Right renal pelvis (tissue), 4 donors: ENCODE measurements at regions not wholly inside any gene's neighbourhood (a gene's known extent, or its start where the extent isn't known, plus 50 kb on each side); places are given as distances from the start of the nearest gene placed in this dataset.

Source experiments
- DNase-seq, 4 donors: peaks; one replicate each; pipeline ENCODE4 v3.0.0-alpha.2; 2013; ENCODE audit warnings: low read depth in 4 of 4, low spot score in 3 of 4, missing footprints in 1 of 4

DNA sequence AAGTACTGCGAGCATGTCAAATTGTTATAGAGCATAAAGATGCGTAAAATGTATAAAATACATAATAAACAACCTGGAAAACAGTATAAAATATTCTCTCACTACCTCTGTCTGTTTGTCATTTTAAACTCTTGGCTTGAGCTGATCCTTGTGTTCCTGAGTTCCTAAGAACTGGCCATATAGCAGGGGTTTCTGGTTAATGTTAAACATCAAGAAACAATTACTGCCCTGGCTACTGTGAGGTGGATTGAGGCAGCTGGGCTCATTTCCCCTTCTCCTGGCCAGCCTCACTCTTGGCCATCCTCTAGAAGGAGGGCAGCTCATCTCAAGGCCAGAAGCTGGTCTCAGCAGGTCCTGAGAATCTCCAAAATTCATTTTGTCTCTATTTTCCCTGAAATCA is 297.3 kb upstream of the USP24 start:
- no peak for DNase-seq

DNA sequence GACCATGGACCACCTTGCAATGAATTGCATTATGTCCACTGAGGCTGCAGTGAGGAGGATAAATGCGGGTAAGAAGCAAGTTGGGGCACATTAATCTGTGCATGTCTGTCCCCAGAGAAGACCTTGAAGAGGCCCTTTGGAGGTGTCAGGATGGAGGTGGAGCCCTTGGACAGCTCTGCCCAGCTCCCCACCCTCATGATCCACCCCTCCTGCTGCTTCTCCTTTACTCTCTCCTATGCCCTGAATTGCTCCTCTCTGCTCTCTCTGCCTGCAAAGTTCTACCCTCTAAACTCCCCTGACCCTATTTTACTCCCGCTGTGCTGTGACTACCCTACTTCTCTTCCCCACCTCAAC is 292.4 kb upstream of the USP24 start:
- DNase-seq: no peak

DNA sequence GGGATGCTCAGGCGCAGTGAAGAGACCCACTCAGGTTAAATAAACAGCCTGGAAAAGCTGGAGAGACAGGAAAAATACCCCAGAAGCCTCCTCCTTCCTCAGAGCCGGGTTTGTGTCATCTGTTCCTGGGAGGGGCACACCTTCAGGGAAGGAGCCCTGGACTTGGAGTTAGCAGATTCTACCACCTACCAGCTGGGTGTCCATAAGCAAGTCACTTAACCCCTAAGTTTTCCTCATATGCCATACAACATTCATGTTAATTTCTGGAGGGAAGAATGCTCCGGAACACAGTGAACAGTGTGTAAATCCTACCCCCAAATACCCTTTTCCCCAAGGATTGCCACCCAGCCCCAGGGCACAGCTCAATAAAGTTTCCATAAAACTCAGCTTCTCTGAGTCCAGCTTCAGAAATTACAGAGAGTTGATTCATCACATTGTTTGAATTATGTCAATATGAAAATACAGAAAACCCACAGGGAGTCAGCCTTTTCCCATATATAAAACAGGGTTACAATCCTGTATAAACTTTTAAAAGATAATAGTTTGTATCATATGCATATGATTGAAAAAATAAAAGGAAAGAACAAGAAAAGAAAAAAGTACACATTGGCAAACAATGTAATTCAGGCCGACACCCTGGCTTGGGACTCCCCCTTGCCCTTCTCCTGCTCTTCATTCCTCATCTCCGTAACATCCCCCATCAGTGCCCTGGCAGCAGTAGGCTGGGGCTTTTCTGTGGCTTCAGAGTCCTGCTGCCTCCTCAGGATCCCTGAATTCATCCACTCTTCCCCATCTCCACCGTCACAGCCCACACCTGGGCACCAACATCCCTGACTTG is 291.8 kb upstream of the USP24 start:
- no peak for DNase-seq

DNA sequence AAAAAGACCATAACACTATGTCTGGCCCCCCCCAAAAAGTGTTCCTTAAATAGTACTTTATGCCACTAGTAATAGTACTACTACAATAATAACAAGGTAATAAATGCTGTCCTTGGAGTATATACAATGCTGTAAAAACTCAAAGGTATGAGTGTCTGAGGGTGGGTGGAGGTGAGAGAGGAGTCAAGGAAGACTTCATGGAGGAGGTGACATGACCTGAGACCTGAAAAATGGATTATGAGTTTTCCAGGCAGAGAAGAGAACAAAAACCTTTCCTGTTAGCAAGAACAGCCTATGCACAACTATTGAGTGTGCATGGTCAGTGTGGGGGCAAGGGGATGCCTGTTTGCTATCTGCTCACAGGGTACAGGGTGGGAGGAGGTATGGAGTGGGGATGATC is 290.2 kb upstream of the USP24 start:
- no peak for DNase-seq

DNA sequence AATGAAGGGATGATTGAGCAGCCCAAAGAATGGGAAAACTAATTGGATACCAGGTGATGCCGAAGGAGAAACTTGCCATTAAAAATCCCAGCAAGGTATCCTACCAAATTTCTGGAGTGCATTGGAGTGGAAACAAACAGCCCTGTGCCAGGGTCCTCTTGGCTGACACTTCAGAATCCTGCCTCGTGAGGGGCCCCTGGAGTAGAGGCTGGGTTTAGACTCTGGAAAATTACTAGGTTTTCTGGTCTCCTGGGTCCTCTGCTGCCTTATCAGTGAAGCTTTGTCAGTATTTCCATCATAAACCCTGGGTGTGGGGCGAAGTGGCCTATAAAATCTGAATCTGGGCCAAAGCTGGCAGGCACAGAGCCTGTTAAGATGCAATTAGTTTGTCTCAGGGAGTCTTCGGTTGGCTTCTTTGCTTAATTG is 289.2 kb upstream of the USP24 start:
- DNase-seq: no peak

DNA sequence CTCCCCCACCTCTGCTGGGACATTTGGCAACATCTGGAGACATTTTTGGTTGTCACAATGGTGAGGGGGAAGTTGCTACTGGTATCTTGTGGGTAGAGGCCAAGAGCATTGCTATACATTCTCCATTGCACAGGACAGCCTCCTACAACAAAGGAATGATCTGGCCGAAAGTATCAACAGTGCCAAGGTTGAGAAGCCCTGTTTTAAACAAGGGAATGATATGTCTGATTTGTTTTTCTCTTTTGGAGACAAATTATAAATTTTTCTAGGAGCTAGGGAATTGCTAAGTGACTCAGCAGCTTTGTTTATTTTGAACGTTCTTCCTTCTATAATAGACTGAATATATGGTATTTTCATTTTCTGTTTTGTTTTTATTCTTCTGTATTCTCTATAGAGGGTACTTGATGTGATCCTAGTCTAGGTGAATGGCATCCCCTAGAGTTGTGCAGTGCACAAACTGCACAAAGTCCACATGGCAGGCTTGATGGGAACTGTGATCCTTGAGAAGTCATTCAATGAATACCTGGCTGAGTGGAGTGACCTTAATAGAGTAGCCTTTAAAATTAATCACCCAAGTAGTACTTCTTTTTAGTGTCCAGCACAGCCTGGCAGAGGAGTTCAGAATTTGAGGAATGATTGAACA is 288.6 kb upstream of the USP24 start:
- no peak for DNase-seq

DNA sequence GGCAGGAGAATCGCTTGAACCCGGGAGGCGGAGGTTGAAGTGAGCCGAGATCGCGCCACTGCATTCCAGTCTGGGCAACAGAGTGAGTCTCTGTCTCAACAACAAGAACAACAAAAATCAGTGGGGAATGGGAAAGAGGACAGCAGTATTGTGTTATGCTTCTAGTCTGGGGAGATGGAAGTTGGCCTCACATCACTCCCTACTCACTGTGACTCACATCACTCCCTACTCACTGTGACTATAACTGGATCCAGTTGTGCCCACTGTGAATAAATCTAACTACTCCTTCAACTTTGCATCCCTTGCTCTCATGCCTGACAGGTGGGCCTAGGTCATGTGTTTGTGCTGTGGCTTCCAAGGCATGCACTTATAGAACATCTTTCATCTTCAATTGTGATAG is 285.4 kb upstream of the USP24 start:
- no peak for DNase-seq

DNA sequence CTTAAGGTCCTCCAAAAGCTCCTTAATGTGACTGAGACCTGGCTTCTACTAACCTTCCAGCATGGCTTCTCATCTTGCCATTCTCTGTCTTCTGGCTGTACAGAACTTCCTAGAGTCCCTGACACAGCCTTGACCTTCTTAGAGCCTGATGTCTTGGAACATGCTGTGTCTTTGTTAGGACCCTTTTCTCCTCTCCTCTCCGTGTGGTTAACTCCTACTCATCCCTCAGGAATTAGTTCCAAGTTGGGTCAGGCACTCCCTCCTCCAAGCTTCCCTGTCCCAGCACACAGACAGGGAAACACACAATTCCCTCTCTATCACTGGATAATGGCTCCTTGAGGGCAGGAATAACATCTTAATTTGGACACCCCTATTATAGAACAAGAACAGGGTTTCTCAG is 275.4 kb upstream of the USP24 start:
- no peak for DNase-seq

DNA sequence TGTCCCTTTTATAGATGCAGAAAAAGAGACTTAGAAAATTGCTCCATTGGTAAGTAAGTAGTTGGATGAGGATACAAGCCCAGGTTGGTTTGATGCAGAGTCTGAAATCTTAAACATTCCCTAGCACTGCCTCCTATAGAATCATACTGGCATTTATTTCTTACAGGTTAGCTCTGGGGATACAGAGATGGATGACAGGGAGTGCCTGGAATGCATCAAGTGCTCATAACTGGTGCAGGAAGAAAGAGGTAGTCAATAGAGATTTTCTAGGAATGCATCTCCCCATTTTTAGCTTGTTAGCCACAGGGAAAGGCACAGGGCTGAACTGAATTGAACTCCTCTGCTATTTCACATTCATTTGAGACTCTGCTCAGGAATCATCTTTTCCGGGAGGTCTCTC is 269.0 kb upstream of the USP24 start:
- DNase-seq: no peak

DNA sequence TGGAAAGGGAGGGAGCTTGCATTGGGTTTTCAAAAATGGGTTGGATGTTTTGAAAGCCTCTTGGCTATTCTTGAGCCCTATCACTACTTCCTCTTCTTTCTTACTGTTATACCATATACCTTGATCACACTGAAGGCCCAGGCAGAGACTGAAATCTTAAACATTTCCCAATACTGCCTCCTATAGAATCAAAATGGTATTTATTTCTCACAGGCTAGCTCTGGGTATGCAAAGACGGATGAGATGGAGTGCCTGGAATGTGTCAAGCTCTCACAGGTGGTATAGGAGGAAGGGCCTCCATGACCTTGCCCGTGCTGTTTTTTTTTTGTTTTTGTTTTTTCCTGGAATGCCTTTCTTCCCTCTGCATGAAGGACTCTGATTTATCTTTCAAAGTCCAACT is 268.4 kb upstream of the USP24 start:
- DNase-seq: no peak

DNA sequence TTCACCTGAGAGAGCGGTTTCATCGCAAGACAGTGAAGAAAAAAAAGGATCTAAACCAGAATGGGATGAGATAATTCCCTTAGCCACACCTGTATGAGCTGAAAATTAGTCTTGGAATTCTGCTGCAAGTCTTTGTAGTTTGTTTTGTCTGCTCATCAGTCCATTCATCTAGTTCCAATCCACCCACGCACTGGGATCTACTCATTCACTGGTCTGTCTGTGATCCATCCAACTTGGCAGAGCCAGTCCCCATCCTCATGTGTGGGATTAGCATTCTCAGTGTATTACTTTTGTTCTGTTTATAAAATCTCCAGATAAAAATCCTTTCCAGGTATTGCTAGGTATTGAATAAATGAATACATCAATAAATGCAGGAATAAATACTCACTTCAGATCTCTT is 266.5 kb upstream of the USP24 start:
- DNase-seq: no peak

DNA sequence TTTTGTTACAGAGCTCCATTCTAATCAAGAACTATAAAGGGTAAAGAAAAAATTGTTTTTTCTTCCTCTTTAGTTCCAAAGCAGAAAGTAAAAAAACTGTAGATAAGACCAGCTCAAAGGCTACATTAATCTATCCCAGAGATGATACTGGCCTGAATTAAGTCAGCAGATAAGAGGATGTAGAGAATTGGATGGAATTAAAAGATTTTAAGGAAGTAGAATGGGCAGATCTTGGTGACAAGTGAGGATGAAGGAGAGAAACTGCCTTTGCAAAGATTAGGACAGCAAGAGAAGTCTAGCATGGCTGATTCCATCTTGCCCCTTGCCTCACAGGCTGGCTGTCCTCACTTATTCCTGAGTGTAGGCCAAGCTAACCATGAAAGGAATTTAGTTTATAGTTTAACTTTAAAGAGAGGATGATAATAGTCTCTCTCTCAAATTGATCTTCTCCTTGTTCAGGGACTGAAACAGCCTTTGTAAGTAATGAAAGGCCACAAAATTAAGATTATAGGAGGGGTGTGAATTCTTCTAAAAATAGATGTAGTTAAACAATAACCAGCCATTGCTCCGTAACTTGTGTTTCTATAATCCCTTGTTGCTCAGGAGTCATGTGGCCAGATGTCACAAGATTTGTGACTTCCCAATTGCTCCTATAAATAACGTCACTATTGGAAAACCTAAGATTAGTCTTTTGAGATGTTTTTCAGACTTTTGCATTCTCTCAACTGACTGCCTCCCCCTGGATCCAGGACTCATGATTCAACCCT is 265.0 kb upstream of the USP24 start:
- peak in 1 of 4 donors; percentile 27 for DNase-seq

DNA sequence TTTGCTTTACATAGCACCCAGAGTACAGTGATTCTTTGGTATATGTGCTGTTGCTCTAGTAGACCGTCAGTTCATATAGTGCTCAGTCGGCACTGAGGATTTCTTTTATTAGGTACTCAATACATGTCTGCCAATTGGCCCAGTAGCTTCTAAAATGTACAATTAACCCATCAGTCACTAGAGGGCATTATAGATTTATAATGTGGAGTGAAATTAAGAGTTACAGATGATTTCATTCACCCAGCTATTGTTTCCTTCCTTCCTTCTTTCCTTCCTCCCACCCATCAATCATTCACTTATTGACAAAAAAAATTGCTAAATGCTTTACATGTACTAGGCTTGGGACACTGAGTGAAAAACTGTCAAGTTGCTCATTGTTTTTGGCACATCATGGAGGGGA is 263.6 kb upstream of the USP24 start:
- DNase-seq: no peak

DNA sequence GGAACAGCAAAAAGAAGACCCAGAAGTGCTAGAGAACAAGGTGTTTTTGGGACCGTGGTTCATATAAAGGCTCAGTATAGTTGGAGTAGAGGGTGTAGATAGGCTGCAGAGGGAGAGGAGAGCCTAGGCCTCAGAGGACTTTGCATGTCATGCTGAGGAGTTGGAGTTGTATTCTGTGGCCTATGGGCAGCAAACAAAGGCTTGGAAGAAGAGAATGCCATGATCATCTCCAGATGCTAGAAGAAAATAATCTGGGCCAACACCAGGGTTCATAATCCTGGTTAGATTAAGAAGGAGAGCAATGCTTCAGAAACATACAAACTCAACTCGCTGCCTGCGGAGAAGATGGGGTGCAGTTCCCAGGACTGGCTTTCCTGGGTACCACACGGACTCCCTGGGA is 262.8 kb upstream of the USP24 start:
- DNase-seq: no peak

DNA sequence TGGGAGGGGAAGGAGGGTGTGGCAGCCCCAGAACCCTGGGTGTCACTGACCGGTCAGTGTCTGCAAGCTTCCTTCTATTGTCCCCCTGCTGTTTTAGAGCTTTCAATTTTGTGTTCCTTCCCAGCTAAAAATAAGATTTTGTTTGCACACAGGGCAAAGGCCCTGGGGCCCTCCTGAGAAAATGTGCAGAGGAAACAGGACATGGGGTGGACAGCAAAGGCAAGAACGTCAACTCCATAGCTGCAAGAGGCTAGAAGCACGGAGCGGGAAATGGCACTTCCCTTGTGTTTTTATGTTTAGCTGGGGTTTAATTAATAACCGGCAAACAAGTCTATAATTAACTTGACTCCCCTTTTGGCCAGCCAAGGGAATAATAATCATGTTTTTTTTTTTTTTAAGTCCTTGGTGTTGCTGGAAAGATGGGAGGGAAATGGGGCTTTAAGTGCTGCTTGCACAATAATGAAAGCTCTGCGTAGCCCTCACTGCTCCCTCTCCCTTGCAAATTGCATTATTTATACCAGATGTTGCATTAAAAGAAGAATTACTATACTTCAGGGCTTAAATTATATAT is 261.4 kb upstream of the USP24 start:
- DNase-seq: peak; percentile 38 to 62 (median 53)

DNA sequence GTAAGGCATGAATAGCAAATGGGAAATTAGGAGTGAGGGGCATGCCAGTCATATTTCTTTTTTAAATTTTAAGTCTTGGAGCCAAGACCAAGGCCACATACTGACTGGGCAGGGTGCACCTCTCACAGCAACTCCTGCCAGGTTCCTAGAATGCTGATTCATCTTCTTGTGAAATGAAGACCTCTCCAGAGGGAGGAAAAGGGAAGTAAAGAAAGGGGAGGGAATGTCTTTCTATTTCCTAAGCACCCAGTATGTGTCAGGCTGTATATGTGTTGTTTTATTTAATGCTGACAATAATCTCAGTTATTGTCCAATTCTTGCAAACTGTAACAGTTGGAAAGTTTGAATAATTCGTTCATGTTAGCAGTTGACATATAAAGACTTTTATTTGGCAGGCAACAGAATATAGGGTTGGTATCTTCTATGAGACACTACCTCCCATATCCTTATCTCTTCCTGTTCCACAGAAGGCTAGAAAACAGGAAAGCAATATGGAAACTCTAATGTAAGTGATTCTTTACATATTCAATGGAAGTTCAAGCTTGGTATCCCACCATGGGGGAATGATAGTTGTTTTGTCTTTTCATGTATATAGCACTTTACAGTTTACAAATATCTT is 259.1 kb upstream of the USP24 start:
- no peak for DNase-seq

DNA sequence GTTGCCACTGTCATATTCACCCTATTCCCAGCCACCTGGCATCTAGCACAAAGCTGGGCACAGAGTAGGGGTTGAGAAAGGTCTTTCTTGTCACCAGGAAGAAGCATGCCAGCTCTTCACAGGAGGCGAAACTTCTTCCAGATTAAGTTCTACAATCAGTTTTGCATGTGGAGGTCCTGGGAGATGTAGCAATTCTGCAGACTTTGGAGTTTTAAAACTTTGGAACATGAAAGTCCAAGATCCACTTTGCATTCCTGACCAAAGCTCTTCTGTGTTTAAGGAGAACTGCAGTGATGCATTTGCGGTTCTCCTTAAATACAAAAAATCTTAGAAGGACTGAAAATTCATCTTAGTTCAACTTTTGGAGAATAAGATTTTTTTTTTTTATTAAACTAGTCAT is 258.5 kb upstream of the USP24 start:
- no peak for DNase-seq

DNA sequence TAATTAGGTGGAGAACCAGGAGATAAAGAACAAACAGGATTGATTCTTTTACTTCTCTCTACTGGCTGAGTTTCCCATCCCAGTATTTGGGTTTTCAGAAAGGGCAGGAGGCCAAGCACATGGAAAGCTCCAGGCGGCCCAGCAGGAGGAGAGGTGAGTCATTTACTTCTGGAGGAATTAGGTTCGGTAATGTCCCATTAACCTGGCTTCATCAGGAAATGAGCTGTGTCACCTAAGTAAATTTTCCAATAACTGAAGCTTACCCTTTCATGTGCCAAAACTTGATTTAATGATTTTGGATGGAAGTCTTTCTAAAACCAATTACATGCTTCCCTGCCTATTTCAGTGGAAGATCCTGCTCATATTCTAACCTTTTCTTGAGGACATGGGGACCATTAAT is 257.6 kb upstream of the USP24 start:
- DNase-seq: no peak

DNA sequence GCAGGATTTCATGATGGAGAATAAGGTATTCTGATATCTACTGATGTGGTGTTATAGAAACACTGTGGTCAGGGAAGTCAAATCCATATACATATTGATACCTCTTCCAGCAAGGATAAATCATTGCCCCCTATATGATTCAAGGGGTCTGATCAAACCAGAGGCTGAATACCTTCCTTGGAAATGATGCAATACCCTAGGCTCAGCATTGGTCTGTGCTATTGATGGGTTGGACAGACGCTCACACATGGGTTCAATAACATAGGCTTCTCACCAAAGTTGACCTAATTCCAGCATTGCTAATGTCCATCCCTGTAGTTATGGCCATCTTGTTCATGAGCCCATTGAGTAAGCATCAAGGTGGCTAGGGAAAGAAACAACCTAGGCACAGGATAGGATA is 257.0 kb upstream of the USP24 start:
- DNase-seq: no peak

DNA sequence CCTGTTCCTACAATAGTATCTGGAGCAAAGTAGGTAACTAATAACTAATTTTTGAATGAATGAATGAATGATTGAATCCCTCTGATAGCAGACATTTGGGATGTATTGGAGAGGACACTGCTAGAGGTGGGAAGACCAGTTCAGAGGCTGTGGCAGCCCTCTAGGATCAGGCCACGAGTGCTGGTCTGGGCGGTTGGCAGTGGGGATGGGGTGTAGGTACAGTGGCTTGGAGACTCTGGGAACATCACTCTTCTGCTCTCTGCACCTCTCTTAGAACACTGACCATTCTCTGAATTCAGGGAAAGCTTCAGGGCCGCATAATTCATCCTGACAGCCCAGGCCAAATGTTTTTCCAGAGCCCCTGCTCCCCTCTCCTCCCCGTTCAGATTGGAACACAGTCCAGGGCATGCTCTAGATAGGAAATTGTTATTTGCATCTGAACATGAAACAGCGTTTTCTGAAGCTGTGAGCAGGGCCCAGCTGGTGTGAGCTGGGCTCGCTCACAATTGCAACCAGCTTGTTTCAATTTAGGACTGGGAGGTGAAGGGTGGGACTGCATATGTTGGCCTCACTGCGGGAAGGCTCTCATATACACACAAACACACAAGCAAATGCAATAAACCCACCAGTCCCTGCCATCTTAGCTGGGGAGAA is 253.1 kb upstream of the USP24 start:
- no peak for DNase-seq

DNA sequence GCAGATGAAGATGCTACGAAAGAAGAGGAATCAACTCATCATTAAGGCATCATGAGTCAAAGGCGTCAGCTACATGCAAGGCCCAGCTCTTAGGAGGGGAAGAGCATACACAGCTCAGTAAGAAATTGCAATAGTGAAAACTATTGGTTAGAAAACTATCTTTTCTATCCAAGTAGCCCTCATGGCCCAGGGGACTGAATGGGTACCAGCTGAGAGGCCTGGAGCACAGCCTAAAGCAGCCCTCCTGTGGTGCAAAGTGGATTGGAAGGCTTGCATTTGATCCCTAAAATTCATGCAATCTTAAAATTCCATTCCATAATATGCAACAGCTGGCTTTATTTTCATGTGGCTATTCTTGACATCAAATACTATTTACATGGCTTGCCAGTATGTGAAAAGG is 251.8 kb upstream of the USP24 start:
- no peak for DNase-seq
